GM23248 (cell line): ENCODE measurements at regions not wholly inside any gene's neighbourhood (a gene's known extent, or its start where the extent isn't known, plus 50 kb on each side); places are given as distances from the start of the nearest gene placed in this dataset.

Source experiments
- EZH2 ChIP-seq: fragments of 200-600 bp; sonication (generic); IDR thresholded peaks from 2 replicates; pipeline ENCODE4 v1.6.1; 2018; ENCODE audit warnings: antibody characterized with exemption, mild to moderate bottlenecking; ENCODE audit not compliant: insufficient read depth, poor library complexity, severe bottlenecking
- EZH2phosphoT487 ChIP-seq: fragments of 200-600 bp; sonication (generic); IDR thresholded peaks from 2 replicates; pipeline ENCODE4 v1.6.1; 2018; ENCODE audit warnings: antibody characterized with exemption, moderate library complexity, mild to moderate bottlenecking, low read depth; ENCODE audit not compliant: insufficient read depth

- TF ChIP-seq EZH2 (no peak), EZH2phosphoT487 (no peak)
Measured at GRCh38 chr22:26735019-26735409, 77.6 kb downstream of the MIAT start.
